GM23338 (cell line): ENCODE measurements at regions not wholly inside any gene's neighbourhood (a gene's known extent, or its start where the extent isn't known, plus 50 kb on each side); places are given as distances from the start of the nearest gene placed in this dataset.

Experiments used
- ATAC-seq: fragments of 200-7000 bp; cut with Tn5 transposase; 3 replicates; pipeline ENCODE4 v1.9.1; 2020
- DNase-seq: peaks from one replicate; pipeline ENCODE4 v3.0.0-alpha.2; 2015; ENCODE audit warnings: low spot score
- H2AFZ ChIP-seq: fragments of 200-600 bp; sonication (generic); 2 replicates; pipeline ENCODE4 v1.8.0; 2016; ENCODE audit warnings: antibody characterized with exemption, mild to moderate bottlenecking, moderate library complexity
- H3F3A ChIP-seq: fragments of 200-600 bp; sonication (generic); replicated peaks from 2 replicates; pipeline ENCODE4 v1.8.0; 2017; ENCODE audit warnings: antibody characterized with exemption, mixed run types, low read depth
- H3K27ac ChIP-seq: fragments of 200-600 bp; sonication (generic); 2 replicates; pipeline ENCODE4 v1.6.1; 2016; ENCODE audit warnings: low read depth
- H3K27me3 ChIP-seq: fragments of 200-600 bp; sonication (generic); 2 replicates; pipeline ENCODE4 v1.8.0; 2016; ENCODE audit warnings: mild to moderate bottlenecking, mixed run types, moderate library complexity; ENCODE audit not compliant: insufficient read depth
- H3K36me3 ChIP-seq: fragments of 200-600 bp; sonication (generic); 2 replicates; pipeline ENCODE4 v1.8.0; 2016; ENCODE audit warnings: mild to moderate bottlenecking; ENCODE audit not compliant: insufficient read depth
- H3K4me1 ChIP-seq: fragments of 200-600 bp; sonication (generic); 2 replicates; pipeline ENCODE4 v1.8.0; 2016; ENCODE audit warnings: mild to moderate bottlenecking, moderate library complexity; ENCODE audit not compliant: insufficient read depth
- H3K4me2 ChIP-seq: fragments of 200-600 bp; sonication (generic); 2 replicates; pipeline ENCODE4 v1.7.1; 2017; ENCODE audit warnings: mixed run types
- H3K4me3 ChIP-seq: fragments of 200-600 bp; sonication (generic); 2 replicates; pipeline ENCODE4 v1.6.1; 2016; ENCODE audit warnings: mixed run types
- H3K79me2 ChIP-seq: fragments of 200-600 bp; sonication (generic); replicated peaks from 2 replicates; pipeline ENCODE4 v1.8.0; 2017; ENCODE audit warnings: mild to moderate bottlenecking; ENCODE audit not compliant: insufficient read depth
- H3K9me2 ChIP-seq: fragments of 200-600 bp; sonication (generic); 2 replicates; pipeline ENCODE4 v1.8.0; 2017; ENCODE audit not compliant: insufficient read depth
- H4K20me1 ChIP-seq: fragments of 200-600 bp; sonication (generic); replicated peaks from 2 replicates; pipeline ENCODE4 v1.8.0; 2017; ENCODE audit warnings: mild to moderate bottlenecking; ENCODE audit not compliant: insufficient read depth
- H3K27ac Mint-ChIP-seq: 2 replicates; pipeline ENCODE4 v1.8.0; 2020; ENCODE audit warnings: inconsistent platforms, mild to moderate bottlenecking, moderate library complexity, mixed read lengths
- H3K27me3 Mint-ChIP-seq: 3 replicates; pipeline ENCODE4 v1.8.0; 2022; ENCODE audit warnings: low read depth, mild to moderate bottlenecking, moderate library complexity, mixed read lengths, inconsistent platforms; ENCODE audit not compliant: insufficient read depth, poor library complexity
- H3K36me3 Mint-ChIP-seq: 3 replicates; pipeline ENCODE4 v1.8.0; 2021; ENCODE audit warnings: low read depth, mild to moderate bottlenecking, inconsistent platforms, moderate library complexity, mixed read lengths
- H3K4me1 Mint-ChIP-seq: 3 replicates; pipeline ENCODE4 v1.8.0; 2020; ENCODE audit warnings: mild to moderate bottlenecking, inconsistent platforms, mixed read lengths
- H3K4me3 Mint-ChIP-seq: 3 replicates; pipeline ENCODE4 v1.8.0; 2021; ENCODE audit warnings: moderate library complexity, mild to moderate bottlenecking, inconsistent platforms, mixed read lengths
- H3K9me3 Mint-ChIP-seq: 3 replicates; pipeline ENCODE4 v1.8.0; 2020; ENCODE audit warnings: moderate library complexity, mild to moderate bottlenecking, inconsistent platforms, mixed read lengths
- CREB1 ChIP-seq: fragments of 250-450 bp; sonication (Bioruptor Pico); IDR thresholded peaks from 2 replicates; pipeline ENCODE4 v1.5.0; 2020; ENCODE audit warnings: low read depth, mild to moderate bottlenecking, moderate library complexity
- CTCF ChIP-seq, 2 experiments: fragments of 200-600 bp in 1 of 2; sonication (generic) in 1 of 2; conservative IDR thresholded peaks; 2 replicates each; pipeline versions ENCODE4 v1.5.1 to v1.6.1; 2016 to 2017; ENCODE audit warnings: antibody characterized with exemption in 2 of 2, low read depth in 2 of 2, mild to moderate bottlenecking in 2 of 2, moderate library complexity in 1 of 2
- ETS1 ChIP-seq: IDR thresholded peaks from 2 replicates; pipeline ENCODE4 v1.6.1; 2016; ENCODE audit warnings: antibody characterized with exemption
- EZH2 ChIP-seq: fragments of 200-600 bp; sonication (generic); IDR thresholded peaks from one replicate; pipeline ENCODE4 v1.8.0; 2017; ENCODE audit warnings: antibody characterized with exemption, mild to moderate bottlenecking, low read depth; ENCODE audit not compliant: unreplicated experiment
- EZH2phosphoT487 ChIP-seq: fragments of 200-600 bp; sonication (generic); IDR thresholded peaks from one replicate; pipeline ENCODE4 v1.8.1; 2018; ENCODE audit warnings: antibody characterized with exemption; ENCODE audit not compliant: unreplicated experiment
- JUNB ChIP-seq: IDR thresholded peaks from one replicate; pipeline ENCODE4 v1.6.1; 2016; ENCODE audit warnings: antibody characterized with exemption; ENCODE audit not compliant: unreplicated experiment
- NANOG ChIP-seq: IDR thresholded peaks from 2 replicates; pipeline ENCODE4 v1.6.1; 2016; ENCODE audit warnings: antibody characterized with exemption, borderline replicate concordance
- POLR2AphosphoS5 ChIP-seq: IDR thresholded peaks from 2 replicates; pipeline ENCODE4 v1.6.1; 2016; ENCODE audit warnings: antibody characterized with exemption, low read depth
- REST ChIP-seq: IDR thresholded peaks from one replicate; pipeline ENCODE4 v1.6.1; 2018; ENCODE audit warnings: antibody characterized with exemption; ENCODE audit not compliant: unreplicated experiment
- STAT1 ChIP-seq: IDR thresholded peaks from one replicate; pipeline ENCODE4 v1.6.1; 2016; ENCODE audit warnings: antibody characterized with exemption; ENCODE audit not compliant: unreplicated experiment
- ZNF114 ChIP-seq: fragments of 250-450 bp; sonication (Bioruptor Pico); IDR thresholded peaks from 2 replicates; pipeline ENCODE4 v1.5.0; 2020; ENCODE audit warnings: mild to moderate bottlenecking, moderate library complexity

GRCh38 chr16:66013486-66013885 lies 353.0 kb upstream of the CDH5 start:
- Histone ChIP-seq H3K36me3 (no peaks in the 10 kb centered on the region), H3K79me2 (no peaks in the 10 kb centered on the region), H3K27ac (no peak overlapping the region), H3K4me1 (no peaks in the 10 kb centered on the region; the same call in 1 of the 2 replicates), H3F3A (no peaks in the 10 kb centered on the region), H3K4me3 (no peak overlapping the region), H2AFZ (no peak overlapping the region), H3K9me2 (peaks cover 28% of the 10 kb centered on the region), H4K20me1 (no peaks in the 10 kb centered on the region), H3K4me2 (no peak overlapping the region), H3K27me3 (no peaks in the 10 kb centered on the region)
- no peak for DNase-seq
- peaks cover 3% of the 10 kb centered on the region; the same call in 2 of the 3 replicates for H3K9me3 Mint-ChIP-seq
- H3K36me3 Mint-ChIP-seq: 0 out of 3 replicates have a peak, but pooled peaks cover 8% of the 10 kb centered on the region
- H3K27ac Mint-ChIP-seq: no peak overlapping the region
- TF ChIP-seq ZNF114 (CRISPR knock-in tag): no peak
- TF ChIP-seq STAT1: no peak
- no peak for TF ChIP-seq JUNB
- peaks cover 1% of the 10 kb centered on the region for H3K27me3 Mint-ChIP-seq
- no peak for ATAC-seq
- H3K4me3 Mint-ChIP-seq: no peak overlapping the region
- H3K4me1 Mint-ChIP-seq: peaks cover 7% of the 10 kb centered on the region

- Histone ChIP-seq H4K20me1 (no peaks in the 10 kb centered on the region), H3K36me3 (no peaks in the 10 kb centered on the region), H3K27ac (no peak overlapping the region), H3K9me2 (peaks cover 25% of the 10 kb centered on the region), H3K4me3 (no peak overlapping the region), H3F3A (no peaks in the 10 kb centered on the region), H3K79me2 (no peaks in the 10 kb centered on the region), H2AFZ (no peak overlapping the region), H3K4me2 (no peak overlapping the region), H3K27me3 (no peaks in the 10 kb centered on the region), H3K4me1 (peaks cover 7% of the 10 kb centered on the region; the same call in 1 of the 2 replicates)
- no peak overlapping the region for H3K4me3 Mint-ChIP-seq
- no peaks in the 10 kb centered on the region for H3K36me3 Mint-ChIP-seq
- peaks cover 21% of the 10 kb centered on the region for H3K4me1 Mint-ChIP-seq
- no peak for DNase-seq
- ATAC-seq: no peak
- peaks cover 3% of the 10 kb centered on the region for H3K27me3 Mint-ChIP-seq
- no peak overlapping the region; the same call in 1 of the 2 replicates for H3K27ac Mint-ChIP-seq
- peaks cover 3% of the 10 kb centered on the region; the same call in 1 of the 3 replicates for H3K9me3 Mint-ChIP-seq
- TF ChIP-seq ETS1 (no peak), CTCF (conservative IDR thresholded peaks at IDR 0.05; ENCODE audit: low read depth in 2 of 2) (no peak), ZNF114 (CRISPR knock-in tag) (no peak), JUNB (no peak), POLR2AphosphoS5 (no peak), CREB1 (no peak), NANOG (no peak), EZH2phosphoT487 (no peak), EZH2 (no peak), REST (no peak)
These were observed 358.4 kb upstream of the CDH5 start for GRCh38 chr16:66008136-66008535.
